ENCODE measurements at regions not wholly inside any gene's neighbourhood (a gene's known extent, or its start where the extent isn't known, plus 50 kb on each side); places are given as distances from the start of the nearest gene placed in this dataset.

- DNase-seq: no peak
- Histone ChIP-seq H3K56ac (ENCODE audit: insufficient read length, low read depth, low read length) (no peak overlapping the region), H3K79me1 (ENCODE audit: insufficient read depth, low read depth, low read length, poor library complexity, severe bottlenecking) (no peaks in the 10 kb centered on the region), H3K14ac (ENCODE audit: insufficient read depth, low read length) (no peak overlapping the region), H2BK120ac (ENCODE audit: low read depth, low read length, poor library complexity, severe bottlenecking) (no peak overlapping the region), H3T11ph (ENCODE audit: low read length) (no peak overlapping the region), H3K23me2 (ENCODE audit: insufficient read length, low read depth, low read length, poor library complexity, severe bottlenecking) (no peaks in the 10 kb centered on the region), H3K4me2 (ENCODE audit: insufficient read depth, insufficient read length, low read length) (no peak overlapping the region), H3K23ac (ENCODE audit: insufficient read length, low read depth, low read length) (no peak overlapping the region), H4K5ac (ENCODE audit: insufficient read length, low read depth, low read length) (no peak overlapping the region), H3K27me3 (ENCODE audit: insufficient read depth, low read length) (no peaks in the 10 kb centered on the region), H2BK5ac (ENCODE audit: insufficient read length, low read length) (no peak overlapping the region), H3K4me1 (ENCODE audit: insufficient read depth, low read length) (no peaks in the 10 kb centered on the region), H4K91ac (ENCODE audit: insufficient read length, low read depth, low read length) (no peak overlapping the region), H2BK15ac (ENCODE audit: low read depth, low read length) (no peak overlapping the region), H3K79me2 (ENCODE audit: insufficient read depth, low read length) (no peaks in the 10 kb centered on the region), H3K18ac (ENCODE audit: insufficient read length, low read depth, low read length) (no peak overlapping the region), H3K9me3 (ENCODE audit: control insufficient read depth, low read depth, low read length) (no peaks in the 10 kb centered on the region), H3K27ac (ENCODE audit: insufficient read length, low read depth, low read length) (no peak overlapping the region), H4K8ac (replicated peaks; ENCODE audit: insufficient read length, low read depth, low read length) (no peak overlapping the region), H2BK20ac (ENCODE audit: low read depth, low read length, poor library complexity, severe bottlenecking) (no peak overlapping the region), H3K9ac (ENCODE audit: extremely low read depth, insufficient read length, low read length) (no peak overlapping the region), H3K4ac (ENCODE audit: low read depth, low read length) (no peak overlapping the region), H4K20me1 (ENCODE audit: control insufficient read depth, insufficient read depth, insufficient read length) (no peaks in the 10 kb centered on the region), H2AFZ (ENCODE audit: low read length) (no peak overlapping the region), H2AK5ac (ENCODE audit: insufficient read length, low read length) (no peak overlapping the region), H2BK12ac (ENCODE audit: insufficient read length, low read depth, low read length) (no peak overlapping the region)
- no peak overlapping the region for H3K27ac Mint-ChIP-seq
- H3K27me3 Mint-ChIP-seq (ENCODE audit: low read depth): peaks cover 7% of the 10 kb centered on the region
- H3K4me3 Mint-ChIP-seq: no peak overlapping the region
- H3K36me3 Mint-ChIP-seq (ENCODE audit: insufficient read depth in 1 of 3, low read depth in 3 of 3): no peaks in the 10 kb centered on the region; a peak in 2 of 7 replicates
- peaks cover 34 to 41% of the 10 kb centered on the region in 2 experiments for H3K9me3 Mint-ChIP-seq
- no peaks in the 10 kb centered on the region for H3K4me1 Mint-ChIP-seq
- no peak for TF ChIP-seq CTCF (conservative IDR thresholded peaks at IDR 0.05)
Measured at GRCh38 chr9:88635151-88635550, 100.2 kb downstream of the NXNL2 start.

All from H9 (cell line).